GM19240 (cell line): ENCODE measurements at regions not wholly inside any gene's neighbourhood (a gene's known extent, or its start where the extent isn't known, plus 50 kb on each side); places are given as distances from the start of the nearest gene placed in this dataset.

Experiments
- DNase-seq: peaks from one replicate; pipeline ENCODE4 v3.0.0; 2011; ENCODE audit warnings: low spot score; ENCODE audit not compliant: insufficient read length

DNA sequence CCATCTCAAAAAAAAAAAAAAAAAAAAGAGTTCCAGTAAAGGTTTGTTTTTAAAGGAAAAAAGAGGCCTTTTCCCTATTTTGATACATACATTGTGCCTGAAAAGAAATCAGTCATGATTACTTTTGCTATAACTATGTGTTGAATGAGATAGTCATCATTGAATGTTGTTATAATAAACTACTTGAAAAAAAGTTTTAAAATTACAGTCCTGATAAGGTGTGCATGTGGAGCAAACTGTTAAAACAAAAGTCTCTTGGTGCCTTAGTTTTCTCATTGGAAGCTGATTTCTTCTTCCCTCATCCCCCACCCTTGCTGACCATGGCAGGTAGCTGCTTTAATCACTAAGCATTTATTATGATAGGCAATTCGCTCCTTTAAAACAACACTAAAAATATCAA lies 172.3 kb upstream of the TBCA start:
- DNase-seq = no peak

DNA sequence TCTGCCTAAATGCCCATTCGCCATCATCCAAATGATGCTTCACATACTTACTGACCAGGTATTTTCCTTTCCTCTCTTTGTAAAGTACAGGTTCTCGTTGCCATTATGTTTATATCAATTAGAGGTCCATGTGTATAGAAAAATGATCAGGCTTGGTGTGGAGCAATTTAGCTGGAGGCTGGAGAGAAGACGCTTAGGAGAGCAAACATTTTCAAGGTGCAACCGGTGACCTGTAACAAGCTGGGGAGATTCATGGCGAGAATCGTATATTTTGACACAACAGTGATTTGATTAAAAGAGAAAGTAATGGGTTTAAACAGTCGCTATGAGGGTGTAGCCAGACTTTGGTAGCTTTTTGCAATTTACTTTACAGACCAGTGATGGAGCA lies 170.9 kb upstream of the TBCA start:
- no peak for DNase-seq

GRCh38 chr5:77946381-77947040 lies 170.4 kb upstream of the TBCA start:
- no peak for DNase-seq

GRCh38 chr5:77945874-77946273 lies 169.7 kb upstream of the TBCA start:
- DNase-seq = no peak

DNA sequence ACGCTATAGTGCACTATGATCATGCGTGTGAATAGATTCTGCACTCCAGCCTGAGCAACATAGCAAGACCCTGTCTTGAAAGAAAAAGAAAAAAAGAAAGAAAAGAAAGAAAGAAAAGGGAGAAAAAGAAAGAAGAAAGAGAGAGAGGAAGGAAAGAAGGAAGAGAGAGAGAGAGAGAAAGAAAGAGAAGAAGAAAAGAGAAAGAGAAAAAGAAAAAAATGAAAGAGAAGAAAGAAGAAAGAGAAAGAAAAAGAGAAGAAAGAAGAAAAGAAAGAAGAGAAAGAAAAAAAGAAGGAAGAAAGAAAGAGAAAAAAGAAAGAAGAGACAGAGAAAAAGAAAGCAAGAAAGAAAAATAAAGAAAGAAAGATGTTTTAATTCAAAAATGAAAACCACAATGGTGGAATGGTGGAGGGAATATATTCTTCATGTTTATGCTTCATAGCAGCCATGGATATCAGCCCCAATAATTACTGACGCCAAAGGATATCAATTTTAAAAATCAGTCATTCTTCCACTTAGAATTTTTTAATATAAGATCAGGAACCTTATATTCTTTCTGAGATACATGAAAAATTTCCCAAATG lies 168.7 kb upstream of the TBCA start:
- DNase-seq = no peak

DNA sequence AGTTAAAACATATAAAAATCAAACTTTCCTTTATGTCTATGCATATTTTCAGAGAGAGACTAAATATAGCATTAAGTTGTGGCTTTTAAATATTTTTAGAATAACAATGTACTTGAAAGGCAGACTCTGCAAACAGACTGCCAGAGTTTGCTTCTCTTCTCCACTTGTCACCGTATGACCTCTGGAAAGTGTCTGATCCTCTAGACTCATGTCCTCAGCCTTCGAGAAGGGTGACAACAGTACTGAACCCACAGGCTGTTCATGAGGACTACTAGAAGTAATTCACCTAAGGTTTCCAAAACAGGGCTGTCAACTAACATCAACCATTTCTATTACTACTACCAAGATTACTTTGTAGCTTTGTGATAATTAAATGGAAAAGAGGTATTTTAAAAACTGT lies 167.7 kb upstream of the TBCA start:
- no peak for DNase-seq

- no peak for DNase-seq
Observed at GRCh38 chr5:77942578-77943239, 166.6 kb upstream of the TBCA start.

GRCh38 chr5:77937015-77937908 lies 161.1 kb upstream of the TBCA start:
- no peak for DNase-seq

DNA sequence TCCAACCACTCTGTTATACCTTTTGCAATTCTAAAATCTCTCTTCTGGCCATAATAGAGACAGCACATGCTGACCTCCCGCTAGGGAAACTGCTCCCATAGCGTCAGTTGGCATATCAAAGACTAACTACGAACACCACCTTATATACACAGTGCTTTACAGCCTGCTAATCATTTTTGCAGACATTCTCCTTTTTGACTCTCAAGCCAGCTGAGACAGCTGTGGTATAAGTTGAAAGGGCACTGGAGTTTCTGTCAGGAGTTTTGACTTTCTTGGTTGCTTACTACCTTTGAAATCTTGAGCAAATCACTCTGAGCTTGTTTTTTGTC lies 160.2 kb upstream of the TBCA start:
- no peak for DNase-seq

- no peak for DNase-seq
Observed at GRCh38 chr5:77935506-77936364, 159.6 kb upstream of the TBCA start.

- no peak for DNase-seq
Observed at GRCh38 chr5:77928776-77929300, 152.7 kb upstream of the TBCA start.

DNA sequence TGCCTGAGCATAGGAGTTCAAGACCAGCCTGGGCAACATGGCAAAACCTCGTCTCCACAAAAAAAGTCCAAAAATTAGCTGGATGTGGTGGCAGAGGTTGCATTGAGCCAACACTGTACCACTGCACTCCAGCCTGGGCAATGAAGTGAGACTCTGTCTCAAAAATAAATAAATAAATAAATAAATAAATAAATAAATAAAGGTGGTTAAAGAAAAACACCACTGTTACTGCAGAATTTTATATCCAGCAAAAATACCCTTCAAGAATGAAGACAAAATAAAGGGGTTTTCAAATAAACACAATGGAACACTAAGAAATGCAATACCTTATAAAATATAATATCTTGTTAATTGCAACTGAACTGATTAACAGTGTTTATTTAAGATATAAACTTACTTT lies 150.2 kb upstream of the TBCA start:
- no peak for DNase-seq

DNA sequence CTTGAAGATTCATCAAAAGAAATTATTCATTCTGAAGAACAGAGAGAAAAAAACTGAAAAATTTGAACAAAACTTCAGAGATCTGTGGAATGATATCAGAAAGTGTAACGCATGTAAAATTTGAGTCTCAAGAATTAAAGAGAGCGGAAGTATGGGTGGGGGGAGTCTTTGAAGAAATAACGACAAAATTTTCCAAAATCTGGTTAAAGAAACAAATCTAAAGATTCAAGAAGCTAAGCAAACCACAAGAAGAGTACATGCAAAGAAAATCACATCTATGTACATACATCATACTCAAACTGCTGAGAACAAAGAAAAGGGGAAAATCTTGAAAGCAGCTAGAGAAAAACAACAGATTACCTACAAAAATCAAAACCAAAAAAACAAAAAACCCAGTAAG lies 149.4 kb upstream of the TBCA start:
- DNase-seq = no peak

DNA sequence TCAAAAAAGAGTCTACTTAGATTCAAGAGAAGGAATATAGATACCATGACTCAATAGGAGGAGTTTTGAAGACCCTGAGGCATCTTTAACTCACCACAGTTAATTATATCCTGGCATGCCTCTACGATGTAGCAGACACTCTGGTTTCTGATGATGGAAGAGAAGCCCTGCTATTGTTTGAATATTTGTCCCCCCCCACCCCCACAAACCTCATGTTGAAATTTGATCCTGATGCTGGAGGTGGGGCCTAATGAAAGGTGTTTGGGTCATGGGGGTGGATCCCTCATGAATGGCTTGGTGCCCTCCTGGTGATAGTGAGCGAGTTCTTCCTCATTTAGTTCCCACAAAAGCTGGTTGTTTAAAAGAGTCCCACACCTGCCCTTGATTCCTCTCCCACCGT lies 147.9 kb upstream of the TBCA start:
- no peak for DNase-seq

- DNase-seq = no peak
Observed at GRCh38 chr5:77923666-77924065, 147.5 kb upstream of the TBCA start.

GRCh38 chr5:77921094-77921768 lies 145.1 kb upstream of the TBCA start:
- DNase-seq = no peak

DNA sequence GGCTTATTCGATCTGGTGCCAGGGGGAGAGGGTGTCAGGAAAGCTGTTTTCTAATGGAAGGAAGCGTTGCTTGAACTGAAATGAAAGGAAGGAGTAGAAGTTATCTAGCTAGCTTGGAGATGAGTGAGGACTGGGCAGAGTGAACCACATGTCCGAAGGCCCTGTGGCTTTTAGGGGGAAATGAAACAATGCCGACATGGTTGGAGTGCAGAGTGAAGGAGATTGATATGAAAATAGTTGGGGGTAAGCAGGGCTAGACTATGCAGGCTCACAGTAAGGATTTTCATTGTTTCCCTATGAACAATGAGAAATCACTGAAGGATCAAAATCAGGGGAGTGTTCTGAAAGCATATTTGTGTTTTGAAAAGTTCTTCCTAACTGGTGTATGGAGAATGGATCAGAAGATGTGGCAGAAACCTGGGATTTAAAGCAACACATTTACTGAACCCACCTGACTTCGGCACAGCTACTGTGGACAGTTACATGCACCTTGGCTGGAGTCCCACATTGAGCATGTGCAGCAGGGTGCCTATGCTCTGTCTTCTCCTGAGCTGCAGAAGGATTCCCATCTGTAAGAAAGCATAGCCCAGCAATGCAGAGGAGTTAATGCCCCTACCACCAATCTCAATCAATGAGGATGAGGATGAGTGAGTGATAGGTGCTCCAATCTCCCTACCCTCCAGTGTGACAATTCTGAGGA lies 144.4 kb upstream of the TBCA start:
- DNase-seq = no peak

DNA sequence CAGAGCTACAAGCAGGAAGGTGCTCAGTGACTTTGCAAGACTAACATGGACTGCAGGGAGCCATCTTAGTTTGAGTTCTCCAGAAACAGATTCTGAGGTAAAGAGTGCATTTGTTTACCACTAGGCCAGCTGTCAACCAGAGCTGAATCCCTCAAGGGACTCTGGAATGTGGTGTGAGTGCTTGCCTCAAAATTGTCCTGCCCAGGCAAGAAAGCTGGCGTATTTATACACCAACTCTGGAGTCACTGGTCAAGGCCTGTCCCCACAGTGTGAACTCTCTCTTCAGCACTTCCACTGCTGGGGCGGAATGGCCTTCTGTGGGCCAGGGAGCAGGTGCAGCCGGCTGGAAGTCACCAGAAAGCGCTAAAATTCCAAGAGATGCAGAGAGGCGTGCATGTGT lies 139.2 kb upstream of the TBCA start:
- DNase-seq = no peak

- DNase-seq = no peak
Observed at GRCh38 chr5:77912721-77913120, 136.6 kb upstream of the TBCA start.
